PC-3 (cell line): ENCODE measurements at regions not wholly inside any gene's neighbourhood (a gene's known extent, or its start where the extent isn't known, plus 50 kb on each side); places are given as distances from the start of the nearest gene placed in this dataset.

Experiments used
- EZH2 ChIP-seq: fragments of 300-600 bp; sonication (generic); IDR thresholded peaks from one replicate; pipeline ENCODE4 v1.6.1; 2017; ENCODE audit warnings: antibody characterized with exemption, mild to moderate bottlenecking, low read length; ENCODE audit not compliant: unreplicated experiment
- TF ChIP-seq, protein P1 (sequence below): fragments of 300-600 bp; sonication (generic); conservative IDR thresholded peaks from 2 replicates; pipeline ENCODE4 v1.5.1; 2017; ENCODE audit warnings: antibody characterized with exemption, low read depth, mild to moderate bottlenecking, low read length

- TF ChIP-seq, protein P1, sequence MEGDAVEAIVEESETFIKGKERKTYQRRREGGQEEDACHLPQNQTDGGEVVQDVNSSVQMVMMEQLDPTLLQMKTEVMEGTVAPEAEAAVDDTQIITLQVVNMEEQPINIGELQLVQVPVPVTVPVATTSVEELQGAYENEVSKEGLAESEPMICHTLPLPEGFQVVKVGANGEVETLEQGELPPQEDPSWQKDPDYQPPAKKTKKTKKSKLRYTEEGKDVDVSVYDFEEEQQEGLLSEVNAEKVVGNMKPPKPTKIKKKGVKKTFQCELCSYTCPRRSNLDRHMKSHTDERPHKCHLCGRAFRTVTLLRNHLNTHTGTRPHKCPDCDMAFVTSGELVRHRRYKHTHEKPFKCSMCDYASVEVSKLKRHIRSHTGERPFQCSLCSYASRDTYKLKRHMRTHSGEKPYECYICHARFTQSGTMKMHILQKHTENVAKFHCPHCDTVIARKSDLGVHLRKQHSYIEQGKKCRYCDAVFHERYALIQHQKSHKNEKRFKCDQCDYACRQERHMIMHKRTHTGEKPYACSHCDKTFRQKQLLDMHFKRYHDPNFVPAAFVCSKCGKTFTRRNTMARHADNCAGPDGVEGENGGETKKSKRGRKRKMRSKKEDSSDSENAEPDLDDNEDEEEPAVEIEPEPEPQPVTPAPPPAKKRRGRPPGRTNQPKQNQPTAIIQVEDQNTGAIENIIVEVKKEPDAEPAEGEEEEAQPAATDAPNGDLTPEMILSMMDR, result no peak
- no peak for TF ChIP-seq EZH2
These were observed 424.8 kb upstream of the MAD2L1 start for GRCh38 chr4:120491481-120491880.
